ENCODE measurements at regions not wholly inside any gene's neighbourhood (a gene's known extent, or its start where the extent isn't known, plus 50 kb on each side); places are given as distances from the start of the nearest gene placed in this dataset.
"Not testable (repeated sequence)": the region's sequence is repeated elsewhere in the genome, so short reads cannot be mapped to it uniquely, and the experiment has no call there.

- no peak for DNase-seq (ENCODE audit: low read depth, low spot score)
Observed at GRCh38 chr2:228597032-228597431, 415.5 kb upstream of the SPHKAP start.

GRCh38 chr2:228594012-228594411 is 412.5 kb upstream of the SPHKAP start:
- no peak for DNase-seq (ENCODE audit: low read depth, low spot score)

GRCh38 chr2:228592925-228593324 is 411.4 kb upstream of the SPHKAP start:
- no peak for DNase-seq (ENCODE audit: low read depth, low spot score)

- DNase-seq (ENCODE audit: low read depth, low spot score): no peak
Observed at GRCh38 chr2:228590681-228591080, 409.2 kb upstream of the SPHKAP start.

GRCh38 chr2:228589115-228589514 is 407.6 kb upstream of the SPHKAP start:
- DNase-seq (ENCODE audit: low read depth, low spot score): no peak

GRCh38 chr2:228581731-228582130 is 400.2 kb upstream of the SPHKAP start:
- DNase-seq (ENCODE audit: low read depth, low spot score): no peak

GRCh38 chr2:228575897-228576296 is 394.4 kb upstream of the SPHKAP start:
- no peak for DNase-seq (ENCODE audit: low read depth, low spot score)

- not testable (repeated sequence) for DNase-seq (ENCODE audit: low read depth, low spot score)
Observed at GRCh38 chr2:228568275-228568674, 386.8 kb upstream of the SPHKAP start.

GRCh38 chr2:228561816-228562215 is 380.3 kb upstream of the SPHKAP start:
- DNase-seq (ENCODE audit: low read depth, low spot score): no peak

GRCh38 chr2:228559774-228560415 is 378.4 kb upstream of the SPHKAP start:
- no peak for DNase-seq (ENCODE audit: low read depth, low spot score)

GRCh38 chr2:228556717-228557116 is 375.2 kb upstream of the SPHKAP start:
- no peak for DNase-seq (ENCODE audit: low read depth, low spot score)

GRCh38 chr2:228549441-228550007 is 368.0 kb upstream of the SPHKAP start:
- no peak for DNase-seq (ENCODE audit: low read depth, low spot score)

- no peak for DNase-seq (ENCODE audit: low read depth, low spot score)
Observed at GRCh38 chr2:228548230-228548629, 366.7 kb upstream of the SPHKAP start.

GRCh38 chr2:228545748-228546145 is 364.3 kb upstream of the SPHKAP start:
- no peak for DNase-seq (ENCODE audit: low read depth, low spot score)

GRCh38 chr2:228545041-228545747 is 363.7 kb upstream of the SPHKAP start:
- DNase-seq (ENCODE audit: low read depth, low spot score): no peak

GRCh38 chr2:228543117-228543516 is 361.6 kb upstream of the SPHKAP start:
- no peak for DNase-seq (ENCODE audit: low read depth, low spot score)

- no peak for DNase-seq (ENCODE audit: low read depth, low spot score)
Observed at GRCh38 chr2:228542277-228542676, 360.8 kb upstream of the SPHKAP start.

GRCh38 chr2:228541789-228542188 is 360.3 kb upstream of the SPHKAP start:
- DNase-seq (ENCODE audit: low read depth, low spot score): no peak

- no peak for DNase-seq (ENCODE audit: low read depth, low spot score)
Observed at GRCh38 chr2:228540976-228541375, 359.5 kb upstream of the SPHKAP start.

GRCh38 chr2:228535396-228535795 is 353.9 kb upstream of the SPHKAP start:
- no peak for DNase-seq (ENCODE audit: low read depth, low spot score)

- DNase-seq (ENCODE audit: low read depth, low spot score): no peak
Observed at GRCh38 chr2:228533156-228533555, 351.7 kb upstream of the SPHKAP start.

GRCh38 chr2:228532233-228532632 is 350.7 kb upstream of the SPHKAP start:
- no peak for DNase-seq (ENCODE audit: low read depth, low spot score)
